HG02981 (cell line): ENCODE measurements at regions not wholly inside any gene's neighbourhood (a gene's known extent, or its start where the extent isn't known, plus 50 kb on each side); places are given as distances from the start of the nearest gene placed in this dataset.

ENCODE experiments used
- ATAC-seq: cut with Tn5 transposase; IDR thresholded peaks from one replicate; pipeline ENCODE4 v1.9.1; 2021; ENCODE audit warnings: mild to moderate bottlenecking, moderate library complexity; ENCODE audit not compliant: unreplicated experiment

DNA sequence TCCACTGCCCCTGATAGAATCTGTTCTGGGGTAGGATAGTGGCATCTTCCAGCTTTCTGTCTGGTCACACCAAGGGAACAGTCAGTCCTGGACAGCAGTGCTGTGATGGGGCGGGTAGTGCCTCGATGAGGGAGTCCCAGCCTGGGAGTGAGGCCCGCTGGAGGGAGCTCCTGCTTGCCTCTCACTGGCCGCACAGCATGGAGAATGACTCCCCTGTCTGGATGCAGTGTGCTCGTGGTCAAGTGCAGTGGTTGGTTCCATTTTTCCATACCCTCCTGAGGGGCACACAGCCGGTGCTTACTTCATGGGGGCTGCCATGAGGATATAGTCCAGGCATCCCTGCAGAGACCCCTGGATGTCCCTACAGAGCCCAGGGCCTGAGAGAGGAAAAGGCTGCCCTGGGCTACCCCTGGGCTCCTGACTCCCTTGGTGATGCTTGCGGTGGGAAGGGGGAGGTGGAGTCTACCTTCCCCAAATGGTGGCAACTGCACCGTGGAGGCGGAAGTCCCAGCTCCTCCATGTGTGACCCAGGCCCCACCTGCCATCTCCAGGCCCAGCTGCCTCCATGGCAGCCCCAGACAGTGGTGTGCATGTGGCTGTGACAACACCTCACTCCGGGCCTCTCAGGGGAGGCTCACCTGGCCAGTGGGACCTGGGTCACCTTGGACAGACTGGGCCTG, 212.5 kb downstream of the GLI2 start:
- ATAC-seq = no peak

DNA sequence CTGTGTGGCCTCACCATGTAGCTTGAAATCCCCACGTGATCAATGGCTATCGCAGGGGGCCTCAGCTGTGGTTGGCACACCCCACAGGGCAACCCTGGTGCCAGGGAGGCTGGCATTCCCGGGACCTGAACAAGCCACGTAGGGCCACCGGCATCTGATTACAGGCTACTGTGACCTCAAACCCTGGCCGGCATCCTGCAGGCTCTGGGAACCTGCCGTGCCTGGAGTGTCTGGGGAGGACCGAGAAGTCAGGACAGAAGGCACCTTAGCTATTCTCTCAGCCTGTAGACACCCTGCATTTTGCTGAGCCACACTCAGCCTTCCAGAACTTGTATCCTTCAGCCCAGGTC, 213.0 kb downstream of the GLI2 start:
- ATAC-seq = no peak

GRCh38 chr2:120949027-120949956, 213.6 kb downstream of the GLI2 start:
- ATAC-seq = no peak

DNA sequence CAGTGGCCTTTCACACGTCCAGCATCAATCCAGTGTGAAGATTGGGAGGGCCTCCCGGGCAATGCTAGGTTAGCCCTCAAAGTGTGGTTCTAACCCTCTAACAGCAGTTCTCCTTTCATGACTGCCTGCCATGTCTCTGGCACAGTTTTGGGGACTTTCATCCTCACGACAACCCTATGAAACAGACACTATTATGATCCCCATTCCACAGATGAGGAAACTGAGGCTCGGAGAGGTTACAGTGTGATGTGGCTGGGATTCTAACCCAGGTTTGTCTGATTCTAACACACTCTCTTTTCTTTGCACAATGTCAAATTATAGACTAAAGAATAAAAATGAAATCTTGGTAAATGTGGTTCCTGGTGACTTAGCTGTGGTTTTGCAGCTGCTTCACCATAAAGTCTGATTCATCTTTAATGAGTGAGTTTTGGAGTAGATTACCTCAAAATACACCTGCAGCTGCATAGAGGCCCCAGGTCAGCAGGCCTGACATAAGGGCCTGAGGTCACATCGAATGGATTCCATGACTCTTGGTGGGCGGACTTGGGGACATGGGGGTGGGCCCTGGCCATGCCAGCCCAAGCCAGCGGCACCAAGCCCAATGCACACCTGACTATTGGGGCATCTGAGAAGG, 214.4 kb downstream of the GLI2 start:
- no peak for ATAC-seq

DNA sequence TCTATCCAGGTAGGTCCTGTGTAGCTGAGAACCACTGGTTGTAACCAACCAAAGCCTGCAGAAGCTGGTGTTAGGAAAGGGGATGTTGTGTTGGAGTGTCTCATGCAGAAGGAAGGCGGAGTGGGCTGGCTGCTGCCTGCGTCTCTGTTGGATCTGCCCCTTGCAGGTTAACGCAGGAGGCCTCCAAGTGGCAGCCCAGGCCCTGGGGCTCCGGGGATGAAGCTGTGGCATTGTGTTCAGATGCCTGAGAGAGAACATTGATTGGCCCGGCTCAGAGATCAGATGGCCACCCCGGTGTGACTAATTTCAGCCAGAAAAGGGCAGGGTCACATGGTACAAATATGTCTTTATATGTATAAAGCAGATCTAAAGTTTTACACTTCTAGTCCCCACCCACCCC, 216.0 kb downstream of the GLI2 start:
- no peak for ATAC-seq

- ATAC-seq = no peak
Observed at GRCh38 chr2:120952318-120952717, 216.7 kb downstream of the GLI2 start.

GRCh38 chr2:120953066-120953756, 217.5 kb downstream of the GLI2 start:
- ATAC-seq = no peak

DNA sequence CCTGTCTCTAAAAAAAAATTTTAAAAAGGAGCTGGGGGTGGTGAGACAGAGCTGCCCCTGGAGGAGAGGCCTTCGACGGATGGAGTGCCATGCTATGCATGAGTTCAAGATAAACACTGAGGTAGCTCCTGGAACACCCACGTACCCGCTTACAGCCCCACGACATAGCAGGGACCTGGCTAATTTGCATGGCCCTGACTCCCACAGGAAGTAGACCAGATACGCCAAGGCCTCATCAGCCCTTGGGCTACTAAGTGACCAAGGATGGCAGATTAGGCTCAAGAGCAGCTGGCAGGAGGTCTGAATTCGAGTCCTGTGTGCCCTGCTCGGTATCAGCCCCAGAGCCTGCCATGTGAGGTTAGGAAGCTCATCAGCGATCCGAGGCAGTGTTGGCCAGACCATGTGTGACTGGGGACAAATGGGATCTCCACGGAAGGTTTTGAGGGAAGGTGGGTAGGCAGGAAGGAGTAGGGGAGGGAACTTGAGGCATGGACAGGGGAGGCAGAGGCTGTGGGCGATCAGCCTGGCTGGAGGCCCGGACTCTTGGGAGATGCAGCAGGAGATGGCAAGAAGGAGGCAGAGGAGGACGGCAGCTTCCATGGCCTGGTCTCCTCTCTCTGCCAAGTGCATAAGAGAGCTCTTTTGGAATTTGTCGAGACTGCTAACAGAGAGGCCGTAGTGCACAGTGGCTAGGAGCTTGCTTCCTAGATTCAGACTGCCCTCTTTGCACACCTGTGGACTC, 218.3 kb downstream of the GLI2 start:
- no peak for ATAC-seq

GRCh38 chr2:120954939-120955338, 219.3 kb downstream of the GLI2 start:
- no peak for ATAC-seq

DNA sequence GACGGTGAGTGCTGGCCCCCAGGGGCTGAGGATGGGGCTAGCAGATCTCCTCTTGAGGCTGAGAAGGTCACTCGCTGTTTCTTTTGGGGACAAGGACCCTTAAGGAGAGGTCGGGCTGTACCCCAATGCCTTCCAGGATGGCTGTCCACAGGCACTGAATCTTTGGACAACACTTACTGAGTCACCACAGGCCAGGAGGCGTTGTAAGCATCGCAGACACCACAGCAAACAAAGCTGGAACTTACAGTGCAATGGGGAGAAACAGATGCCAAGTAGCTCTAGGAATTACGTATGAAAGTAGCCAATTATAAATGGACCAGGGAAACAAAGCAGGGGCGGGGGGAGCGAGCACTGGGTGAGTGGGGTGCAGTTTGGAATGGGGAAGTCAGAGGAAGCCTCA, 219.8 kb downstream of the GLI2 start:
- no peak for ATAC-seq

GRCh38 chr2:120956486-120957156, 221.0 kb downstream of the GLI2 start:
- ATAC-seq = no peak

DNA sequence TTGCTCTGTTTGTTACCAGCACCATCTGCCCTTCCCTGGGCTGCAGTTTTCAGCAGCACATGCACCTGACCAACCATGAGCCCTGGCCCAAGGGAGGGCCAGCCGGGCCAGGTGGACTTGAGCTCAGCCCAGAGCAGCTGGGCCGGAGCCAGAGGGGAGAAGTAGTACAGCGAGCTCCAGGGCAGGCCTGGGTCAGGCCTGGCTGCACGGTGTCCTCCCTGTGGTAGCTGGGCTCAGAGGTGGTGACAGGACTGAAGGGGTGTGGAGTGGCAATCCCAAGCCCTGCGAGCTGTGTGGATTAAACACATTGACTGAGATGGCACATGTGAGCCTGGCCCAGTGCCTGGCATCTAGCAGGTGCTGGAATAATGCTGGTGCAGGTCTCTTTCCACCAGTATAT, 222.2 kb downstream of the GLI2 start:
- no peak for ATAC-seq

DNA sequence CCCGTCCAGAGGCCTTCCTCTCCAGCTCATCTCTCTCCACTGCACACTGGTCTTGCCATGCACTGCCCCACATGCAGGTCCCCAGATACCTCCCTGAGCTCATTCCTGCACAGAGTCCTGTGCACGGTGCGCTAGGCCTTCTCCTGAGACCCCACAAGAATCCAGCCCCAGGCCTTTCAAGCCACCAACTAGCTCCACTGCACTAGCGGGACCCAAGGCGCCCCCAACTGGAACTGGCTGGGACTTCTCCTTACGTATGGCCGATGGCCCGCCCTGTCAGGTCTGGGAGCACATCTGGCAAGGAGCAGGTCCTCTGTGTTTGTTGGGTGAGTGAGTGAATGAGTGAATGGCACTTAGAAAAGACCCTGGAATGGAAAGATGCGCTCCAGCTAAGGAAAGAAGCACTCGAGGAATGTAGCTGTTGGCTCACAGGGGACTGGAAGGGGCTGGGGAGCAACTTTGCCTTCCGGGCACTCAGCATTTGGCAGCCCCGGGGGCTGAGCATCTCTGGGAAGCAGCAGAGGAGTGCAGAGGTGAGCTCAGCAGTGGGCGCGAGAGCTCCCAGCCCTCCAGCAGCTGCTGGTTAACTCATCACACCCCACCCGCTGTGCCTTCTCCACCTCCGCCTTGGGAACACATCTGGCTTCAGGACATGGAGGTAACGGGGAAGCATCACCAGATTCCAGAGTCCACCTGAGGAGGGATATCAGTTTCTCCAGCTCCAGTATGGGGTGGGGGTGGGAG, 223.1 kb downstream of the GLI2 start:
- ATAC-seq = no peak

DNA sequence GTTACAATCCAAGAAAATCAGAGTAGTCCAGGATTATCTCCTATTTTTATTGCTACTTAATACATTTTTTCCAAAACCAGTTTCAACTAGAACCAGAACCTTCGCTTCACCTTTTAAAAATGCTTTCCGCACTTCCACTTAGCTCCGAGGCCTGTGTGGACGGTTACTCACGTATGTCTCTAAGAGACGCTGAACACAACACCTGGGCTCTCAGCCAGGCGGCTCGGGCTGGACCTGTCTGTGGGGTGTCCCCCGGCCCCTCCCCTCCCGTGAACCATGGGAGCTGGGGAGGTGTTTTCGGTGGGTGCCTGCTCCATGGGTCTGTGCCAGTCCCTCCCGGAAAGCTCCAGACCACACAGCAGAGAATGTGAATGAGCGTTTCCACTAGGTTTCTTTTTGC, 223.8 kb downstream of the GLI2 start:
- no peak for ATAC-seq

GRCh38 chr2:120960770-120961366, 225.2 kb downstream of the GLI2 start:
- no peak for ATAC-seq

GRCh38 chr2:120961396-120961795, 225.7 kb downstream of the GLI2 start:
- ATAC-seq = no peak

- no peak for ATAC-seq
Observed at GRCh38 chr2:120963997-120964705, 228.5 kb downstream of the GLI2 start.

DNA sequence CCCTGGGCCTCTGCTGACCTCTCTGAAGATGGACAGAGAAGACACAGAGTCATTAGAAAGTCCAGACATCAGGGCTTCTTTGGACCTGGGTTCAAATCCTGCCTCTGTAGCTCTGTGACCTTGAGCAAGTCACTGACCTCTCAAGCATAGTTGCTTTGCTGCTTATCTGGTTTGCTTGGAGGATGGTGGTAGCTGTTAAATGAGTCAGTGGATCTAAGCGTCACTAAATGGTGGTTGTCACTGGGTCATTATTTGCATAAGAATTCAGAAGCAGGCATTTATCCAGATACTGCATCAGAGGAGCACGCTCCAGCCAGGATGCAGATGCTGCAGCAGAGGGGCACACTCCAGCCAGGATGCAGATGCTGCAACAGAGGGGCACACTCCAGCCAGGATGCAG, 229.2 kb downstream of the GLI2 start:
- no peak for ATAC-seq
